Right lobe of liver (tissue), 4 donors: ENCODE measurements at regions not wholly inside any gene's neighbourhood (a gene's known extent, or its start where the extent isn't known, plus 50 kb on each side); places are given as distances from the start of the nearest gene placed in this dataset.

Experiments used
- POLR2A ChIP-seq: fragments of 450-650 bp; IDR thresholded peaks from one replicate; pipeline ENCODE4 v1.6.1; 2017; ENCODE audit warnings: antibody characterized with exemption, mild to moderate bottlenecking
- TF ChIP-seq, protein P1 (sequence below), 4 donors: fragments of 200-600 bp in 3 of 4; fragments of 450-650 bp in 1 of 4; IDR thresholded peaks; one replicate each; pipeline versions ENCODE4 v1.5.1 to v1.8.0; 2016 to 2022; ENCODE audit warnings: antibody characterized with exemption in 4 of 4, mild to moderate bottlenecking in 2 of 4
- donor health status: DM: no; HTN: no; CAD: no.
- donor health status: DM: no; HTN: no; CAD: no.
- donor health status: DM: no; HTN: yes; CAD: no.

DNA sequence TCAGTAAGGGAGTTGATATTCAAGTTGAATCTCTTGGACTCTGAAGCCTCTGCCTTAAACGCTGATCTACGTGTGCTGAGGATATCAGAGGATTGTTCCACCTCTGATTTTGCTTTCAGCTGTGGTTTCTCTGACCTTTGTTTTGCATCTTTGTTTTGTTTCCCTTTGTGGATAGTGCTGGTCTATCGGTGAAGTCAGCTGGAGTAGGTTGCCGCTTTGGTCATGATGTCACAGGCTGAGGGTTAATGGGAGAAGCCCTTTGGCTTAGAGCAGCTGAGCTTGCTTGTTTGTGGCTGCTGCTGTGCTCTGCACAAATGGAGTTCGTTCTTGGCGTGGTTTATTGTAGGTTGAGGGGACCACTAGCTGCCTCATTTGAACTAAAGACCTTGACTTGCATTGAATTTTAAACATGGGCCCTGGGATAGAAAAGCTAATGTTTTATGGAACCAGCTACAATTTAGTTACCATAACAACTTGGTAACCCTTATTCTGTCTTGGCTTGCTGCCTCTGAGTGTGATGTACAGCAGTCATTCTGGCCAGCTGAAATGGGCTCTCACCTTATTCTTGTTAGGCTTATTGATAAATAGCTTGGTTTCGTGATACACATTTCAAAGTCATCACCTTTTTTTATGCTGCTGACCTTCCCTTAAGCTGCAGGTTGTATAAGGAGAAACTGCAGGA, 284.5 kb upstream of the E2F7 start:
- TF ChIP-seq, protein P1, sequence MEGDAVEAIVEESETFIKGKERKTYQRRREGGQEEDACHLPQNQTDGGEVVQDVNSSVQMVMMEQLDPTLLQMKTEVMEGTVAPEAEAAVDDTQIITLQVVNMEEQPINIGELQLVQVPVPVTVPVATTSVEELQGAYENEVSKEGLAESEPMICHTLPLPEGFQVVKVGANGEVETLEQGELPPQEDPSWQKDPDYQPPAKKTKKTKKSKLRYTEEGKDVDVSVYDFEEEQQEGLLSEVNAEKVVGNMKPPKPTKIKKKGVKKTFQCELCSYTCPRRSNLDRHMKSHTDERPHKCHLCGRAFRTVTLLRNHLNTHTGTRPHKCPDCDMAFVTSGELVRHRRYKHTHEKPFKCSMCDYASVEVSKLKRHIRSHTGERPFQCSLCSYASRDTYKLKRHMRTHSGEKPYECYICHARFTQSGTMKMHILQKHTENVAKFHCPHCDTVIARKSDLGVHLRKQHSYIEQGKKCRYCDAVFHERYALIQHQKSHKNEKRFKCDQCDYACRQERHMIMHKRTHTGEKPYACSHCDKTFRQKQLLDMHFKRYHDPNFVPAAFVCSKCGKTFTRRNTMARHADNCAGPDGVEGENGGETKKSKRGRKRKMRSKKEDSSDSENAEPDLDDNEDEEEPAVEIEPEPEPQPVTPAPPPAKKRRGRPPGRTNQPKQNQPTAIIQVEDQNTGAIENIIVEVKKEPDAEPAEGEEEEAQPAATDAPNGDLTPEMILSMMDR (IDR thresholded peaks at IDR 0.05): no peak
- TF ChIP-seq POLR2A: no peak
